Endothelial cell of umbilical vein (primary cell): ENCODE measurements at regions not wholly inside any gene's neighbourhood (a gene's known extent, or its start where the extent isn't known, plus 50 kb on each side); places are given as distances from the start of the nearest gene placed in this dataset.

Source experiments
- BruUV-seq: library from RNA; stranded (reverse); fragments of 400-500 nt; replicated peaks from 2 replicates; lab custom pipeline; 2021; lab: Mats Ljungman, UMichigan
- CTCF ChIA-PET: fragments of 300-600, 350-600 bp; sonication (Branson Sonifier 250); formaldehyde crosslinking; loops from one replicate; lab custom pipeline; 2021; ENCODE audit warnings: antibody characterized with exemption, inconsistent platforms; lab: Charles Lee
- POLR2A ChIA-PET: fragments of 300-600, 350-600 bp; sonication (Branson Sonifier 250); formaldehyde crosslinking; loops from one replicate; lab custom pipeline; 2021; ENCODE audit warnings: antibody characterized with exemption, inconsistent platforms; lab: Charles Lee
- DNase-seq: peaks from one replicate; pipeline ENCODE4 v3.0.0-alpha.2; 2011; ENCODE audit warnings: low read depth, low spot score
- FAIRE-seq: peaks from 2 replicates; lab custom pipeline; 2011; peaks lifted over from hg19 to GRCh38; lab: Jason Lieb, UNC
- H2AFZ ChIP-seq: 2 replicates; pipeline ENCODE4 v1.6.0; 2012; ENCODE audit warnings: low read depth, low read length, control low read depth, inconsistent platforms
- H3K27ac ChIP-seq: 2 replicates; pipeline ENCODE4 v1.5.1; 2011; ENCODE audit warnings: low read depth, mild to moderate bottlenecking, control low read depth, low read length, moderate library complexity; ENCODE audit not compliant: insufficient read depth
- H3K27me3 ChIP-seq, 2 experiments: 2 replicates each; pipeline versions ENCODE4 v1.6.0 to v1.6.1; 2011; ENCODE audit warnings: low read length in 2 of 2, mixed read lengths in 1 of 2; ENCODE audit not compliant: control insufficient read depth in 2 of 2, insufficient read depth in 2 of 2
- H3K36me3 ChIP-seq, 2 experiments: 2 replicates in 1 of 2; 3 replicates in 1 of 2; pipeline ENCODE4 v1.5.1; 2011; ENCODE audit warnings: low read length in 2 of 2, mild to moderate bottlenecking in 1 of 2, moderate library complexity in 1 of 2; ENCODE audit not compliant: control insufficient read depth in 2 of 2, insufficient read depth in 2 of 2; ENCODE audit errors: extremely low read depth in 1 of 2
- H3K4me1 ChIP-seq: 3 replicates; pipeline ENCODE4 v1.5.1; 2011; ENCODE audit warnings: mild to moderate bottlenecking, low read length; ENCODE audit not compliant: control insufficient read depth, insufficient read depth; ENCODE audit errors: extremely low read depth
- H3K4me2 ChIP-seq: 2 replicates; pipeline ENCODE4 v1.6.1; 2011; ENCODE audit warnings: low read length, control low read depth, mixed read lengths; ENCODE audit not compliant: insufficient read depth
- H3K4me3 ChIP-seq, 3 experiments: fragments of 200-600 bp in 1 of 3; sonication (generic), shearing (Covaris generic) in 1 of 3; replicated peaks in 1 of 3; 2 replicates each; pipeline ENCODE4 v1.5.1; 2011 to 2016; ENCODE audit warnings: control low read depth in 3 of 3, low read length in 3 of 3, mild to moderate bottlenecking in 2 of 3, inconsistent platforms in 1 of 3, low read depth in 1 of 3, moderate library complexity in 1 of 3; ENCODE audit not compliant: insufficient read depth in 1 of 3
- H3K79me2 ChIP-seq: 2 replicates; pipeline ENCODE4 v1.6.0; 2012; ENCODE audit warnings: low read length, inconsistent platforms; ENCODE audit not compliant: control insufficient read depth, insufficient read depth
- H3K9ac ChIP-seq: replicated peaks from 2 replicates; pipeline ENCODE3; 2011; ENCODE audit warnings: low read length, control low read depth; ENCODE audit not compliant: insufficient read depth; ENCODE audit errors: extremely low read depth
- H3K9me1 ChIP-seq: replicated peaks from 3 replicates; pipeline ENCODE4 v1.6.0; 2011; ENCODE audit warnings: mild to moderate bottlenecking, low read length; ENCODE audit not compliant: control insufficient read depth, insufficient read depth; ENCODE audit errors: extremely low read depth
- H3K9me3 ChIP-seq: replicated peaks from 2 replicates; pipeline ENCODE4 v1.5.1; 2012; ENCODE audit warnings: low read length, inconsistent platforms; ENCODE audit not compliant: control insufficient read depth, insufficient read depth
- H4K20me1 ChIP-seq: replicated peaks from 2 replicates; pipeline ENCODE3; 2011; ENCODE audit warnings: mild to moderate bottlenecking, low read length; ENCODE audit not compliant: control insufficient read depth, insufficient read depth; ENCODE audit errors: extremely low read depth
- EZH2 ChIP-seq: IDR thresholded peaks from 2 replicates; pipeline ENCODE4 v1.6.1; 2012; ENCODE audit warnings: borderline replicate concordance, low read depth, mild to moderate bottlenecking, moderate library complexity, low read length, inconsistent platforms; ENCODE audit not compliant: severe bottlenecking
- FOS ChIP-seq: IDR thresholded peaks from 2 replicates; pipeline ENCODE4 v1.6.1; 2011; ENCODE audit warnings: mild to moderate bottlenecking, low read length, moderate library complexity, borderline replicate concordance; ENCODE audit not compliant: insufficient read depth
- GATA2 ChIP-seq: IDR thresholded peaks from 2 replicates; pipeline ENCODE4 v1.7.0; 2011; ENCODE audit warnings: low read depth, mild to moderate bottlenecking, moderate library complexity, mixed read lengths, low read length; ENCODE audit not compliant: insufficient read length, insufficient read depth
- JUN ChIP-seq: IDR thresholded peaks from 2 replicates; pipeline ENCODE4 v1.6.1; 2011; ENCODE audit warnings: borderline replicate concordance, low read depth; ENCODE audit not compliant: insufficient read length, insufficient read depth
- MYC ChIP-seq: IDR thresholded peaks from one replicate; pipeline ENCODE4 v1.6.1; 2011; ENCODE audit warnings: mild to moderate bottlenecking, low read depth, low read length
- POLR2A ChIP-seq: IDR thresholded peaks from 2 replicates; pipeline ENCODE4 v1.6.1; 2012; ENCODE audit warnings: low read depth, mild to moderate bottlenecking, control low read depth, low read length
- POLR2AphosphoS5 ChIP-seq: IDR thresholded peaks from 2 replicates; pipeline ENCODE4 v1.6.1; 2012; ENCODE audit warnings: low read depth, mild to moderate bottlenecking, control low read depth, low read length, moderate library complexity; ENCODE audit not compliant: insufficient read depth
- dilution Hi-C: fragments of 300-500 bp; cut with MboI; formaldehyde crosslinking; loops from one replicate; pipeline ENCODE4 v1.15.0; 2019; ENCODE audit warnings: low sequenced_read_pairs; ENCODE audit not compliant: extremely low pct_ligation_motif_present
- intact Hi-C: fragments of 100-400 bp; cut with micrococcal nuclease; formaldehyde crosslinking; loops from one replicate; pipeline ENCODE4 v1.10.0; 2022
- TF ChIP-seq, protein P1 (sequence below), 2 donors: IDR thresholded peaks; 1 replicate in 1 of 2; 2 replicates in 1 of 2; pipeline ENCODE4 v1.5.1; 2011; ENCODE audit warnings: low read length in 2 of 2, mild to moderate bottlenecking in 2 of 2, moderate library complexity in 2 of 2, control low read depth in 1 of 2, inconsistent platforms in 1 of 2, low read depth in 1 of 2; ENCODE audit not compliant: insufficient read depth in 1 of 2; ENCODE audit errors: extremely low read depth in 1 of 2
- TF ChIP-seq, protein P2 (sequence below): IDR thresholded peaks from 2 replicates; pipeline ENCODE4 v1.6.1; 2011; ENCODE audit not compliant: insufficient read depth, insufficient read length

DNA sequence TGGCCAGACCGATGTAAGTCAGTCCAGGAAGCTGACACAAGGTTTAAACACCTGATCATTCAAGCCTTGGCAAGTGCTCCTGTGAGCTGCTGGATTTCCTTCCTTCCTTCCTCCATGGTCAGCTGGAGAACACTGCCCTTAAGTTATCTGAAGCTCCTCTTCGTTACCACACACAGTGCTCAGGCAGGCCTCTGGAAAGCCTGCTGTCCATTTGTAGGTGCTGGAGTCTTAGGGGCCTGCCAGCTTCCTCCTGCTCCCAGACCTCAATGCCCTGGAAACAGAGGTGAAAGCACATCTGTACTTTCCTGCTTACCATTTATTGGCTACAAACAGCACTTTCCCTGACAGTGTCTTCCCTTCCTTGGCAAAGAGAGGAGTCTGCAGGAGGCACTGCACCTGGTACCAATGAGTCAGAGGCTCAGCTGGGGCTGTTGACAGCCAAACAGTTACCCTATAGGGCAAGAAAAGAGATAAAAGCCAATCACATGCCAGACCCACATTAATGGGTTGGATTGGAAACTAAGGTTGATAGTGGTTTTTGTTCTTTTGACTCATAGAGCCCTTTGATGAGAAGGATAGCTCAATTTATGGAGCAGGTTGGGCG, 72.6 kb upstream of the PUM3 start:
- Histone ChIP-seq H3K27me3 (no peaks in the 10 kb centered on the region), H3K27ac (no peak overlapping the region), H3K9ac (no peak overlapping the region), H3K36me3 (no peaks in the 10 kb centered on the region), H3K9me1 (no peaks in the 10 kb centered on the region), H3K79me2 (no peaks in the 10 kb centered on the region), H3K4me3 (no peak overlapping the region), H3K4me1 (no peaks in the 10 kb centered on the region), H3K9me3 (no peaks in the 10 kb centered on the region), H4K20me1 (no peaks in the 10 kb centered on the region), H2AFZ (no peak overlapping the region), H3K4me2 (no peak overlapping the region)
- DNase-seq (no peak), FAIRE-seq (no peak)
- no TSS peak for BruUV-seq
- no peak for TF ChIP-seq GATA2
- no peak for TF ChIP-seq MYC
- no peak for TF ChIP-seq FOS
- ChIA-PET POLR2A (no interaction called here), CTCF (interaction anchor here (0.7 kb wide), 1 partner anchor 525 kb away, joined by 3 read pairs; no protein-coding TSS in a partner anchor)
- dilution Hi-C loops (no loop called here), intact Hi-C loops (no loop called here)

DNA sequence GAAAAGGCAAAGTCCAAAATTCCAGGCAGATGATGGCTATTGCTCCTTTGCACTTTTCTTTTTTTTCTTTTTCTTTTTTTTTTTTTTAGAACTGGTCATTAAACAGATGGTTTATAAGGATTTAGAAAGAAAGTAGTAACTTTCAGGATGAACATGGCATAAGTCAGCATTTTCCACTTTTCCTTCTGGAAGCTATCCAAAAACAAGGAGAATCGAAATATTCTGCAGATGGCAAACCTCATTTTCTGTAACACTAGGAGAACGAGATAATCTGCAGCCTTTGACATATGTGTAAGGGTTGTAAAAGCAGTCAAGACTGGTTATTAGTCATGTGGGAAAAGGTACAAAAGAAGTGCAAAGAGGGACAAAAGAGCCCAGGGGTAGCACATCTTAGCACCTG, 69.1 kb upstream of the PUM3 start:
- no peak overlapping the region for H3K4me2 ChIP-seq
- TF ChIP-seq FOS (no peak), POLR2AphosphoS5 (no peak), JUN (no peak), POLR2A (no peak), MYC (no peak), EZH2 (no peak), GATA2 (no peak)
- TF ChIP-seq, protein P1, sequence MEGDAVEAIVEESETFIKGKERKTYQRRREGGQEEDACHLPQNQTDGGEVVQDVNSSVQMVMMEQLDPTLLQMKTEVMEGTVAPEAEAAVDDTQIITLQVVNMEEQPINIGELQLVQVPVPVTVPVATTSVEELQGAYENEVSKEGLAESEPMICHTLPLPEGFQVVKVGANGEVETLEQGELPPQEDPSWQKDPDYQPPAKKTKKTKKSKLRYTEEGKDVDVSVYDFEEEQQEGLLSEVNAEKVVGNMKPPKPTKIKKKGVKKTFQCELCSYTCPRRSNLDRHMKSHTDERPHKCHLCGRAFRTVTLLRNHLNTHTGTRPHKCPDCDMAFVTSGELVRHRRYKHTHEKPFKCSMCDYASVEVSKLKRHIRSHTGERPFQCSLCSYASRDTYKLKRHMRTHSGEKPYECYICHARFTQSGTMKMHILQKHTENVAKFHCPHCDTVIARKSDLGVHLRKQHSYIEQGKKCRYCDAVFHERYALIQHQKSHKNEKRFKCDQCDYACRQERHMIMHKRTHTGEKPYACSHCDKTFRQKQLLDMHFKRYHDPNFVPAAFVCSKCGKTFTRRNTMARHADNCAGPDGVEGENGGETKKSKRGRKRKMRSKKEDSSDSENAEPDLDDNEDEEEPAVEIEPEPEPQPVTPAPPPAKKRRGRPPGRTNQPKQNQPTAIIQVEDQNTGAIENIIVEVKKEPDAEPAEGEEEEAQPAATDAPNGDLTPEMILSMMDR (IDR thresholded peaks at IDR 0.05; ENCODE audit: extremely low read depth in 1 of 2, insufficient read depth in 1 of 2, low read depth in 1 of 2, low read length in 2 of 2): no peak
- TF ChIP-seq, protein P2, sequence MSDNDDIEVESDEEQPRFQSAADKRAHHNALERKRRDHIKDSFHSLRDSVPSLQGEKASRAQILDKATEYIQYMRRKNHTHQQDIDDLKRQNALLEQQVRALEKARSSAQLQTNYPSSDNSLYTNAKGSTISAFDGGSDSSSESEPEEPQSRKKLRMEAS: no peak
- POLR2A ChIA-PET: no interaction called here
- no peaks in the 10 kb centered on the region for H3K27me3 ChIP-seq
- no peak for DNase-seq
- CTCF ChIA-PET: no interaction called here
- H4K20me1 ChIP-seq: no peaks in the 10 kb centered on the region
- BruUV-seq: no TSS peak
- no peaks in the 10 kb centered on the region for H3K79me2 ChIP-seq
- H3K4me3 ChIP-seq: no peak overlapping the region
- no peak for FAIRE-seq
- H3K27ac ChIP-seq: no peak overlapping the region
- H3K9me1 ChIP-seq: no peaks in the 10 kb centered on the region
- no peak overlapping the region for H3K9ac ChIP-seq
- H3K9me3 ChIP-seq: no peaks in the 10 kb centered on the region
- no peaks in the 10 kb centered on the region for H3K36me3 ChIP-seq
- dilution Hi-C loops: no loop called here
- H2AFZ ChIP-seq: no peak overlapping the region
- intact Hi-C loops: no loop called here
- H3K4me1 ChIP-seq: no peaks in the 10 kb centered on the region
